Stimulated activated effector memory CD8-positive, alpha-beta T cell treated with anti-CD3 and anti-CD28 coated beads, Interleukin-12 subunit alpha, Interleukin-12 subunit beta, amount 100 ng/mL, for 72 hours (primary cell): ENCODE measurements at regions not wholly inside any gene's neighbourhood (a gene's known extent, or its start where the extent isn't known, plus 50 kb on each side); places are given as distances from the start of the nearest gene placed in this dataset.
A peak's percentile ranks its signal among the peaks of the same experiment; 100 is the strongest.
"Not testable (repeated sequence)": the region's sequence is repeated elsewhere in the genome, so short reads cannot be mapped to it uniquely, and the experiment has no call there.

Experiments
- ATAC-seq: fragments of 150-1000 bp; cut with Tn5 transposase; 2 replicates; pipeline ENCODE4 v1.10.0; 2021
- DNase-seq, 2 donors: peaks; one replicate each; pipeline ENCODE4 v3.0.0; 2021 to 2022; ENCODE audit warnings: low spot score in 2 of 2
- H3K27ac Mint-ChIP-seq: one replicate; pipeline ENCODE4 v1.8.0; 2022; ENCODE audit warnings: mild to moderate bottlenecking, mixed read lengths
- H3K36me3 Mint-ChIP-seq: one replicate; pipeline ENCODE4 v1.8.0; 2022; ENCODE audit warnings: mild to moderate bottlenecking, mixed read lengths
- H3K4me1 Mint-ChIP-seq: one replicate; pipeline ENCODE4 v1.8.0; 2022; ENCODE audit warnings: mixed read lengths
- H3K4me3 Mint-ChIP-seq: one replicate; pipeline ENCODE4 v1.8.0; 2022; ENCODE audit warnings: mild to moderate bottlenecking, mixed read lengths
- H3K9me3 Mint-ChIP-seq: one replicate; pipeline ENCODE4 v1.8.0; 2022; ENCODE audit warnings: mixed read lengths

GRCh38 chr15:22519213-22519612, 60.5 kb downstream of the GOLGA6L22 start:
- H3K27ac Mint-ChIP-seq, H3K36me3 Mint-ChIP-seq, DNase-seq, H3K9me3 Mint-ChIP-seq, H3K4me3 Mint-ChIP-seq, H3K4me1 Mint-ChIP-seq, ATAC-seq: not testable (repeated sequence)

GRCh38 chr15:22526537-22526936, 67.8 kb downstream of the GOLGA6L22 start:
- not testable (repeated sequence) for H3K27ac Mint-ChIP-seq, H3K4me3 Mint-ChIP-seq, H3K4me1 Mint-ChIP-seq, H3K9me3 Mint-ChIP-seq, H3K36me3 Mint-ChIP-seq, ATAC-seq, DNase-seq

GRCh38 chr15:22527016-22527415, 68.3 kb downstream of the GOLGA6L22 start:
- not testable (repeated sequence) for H3K4me1 Mint-ChIP-seq, H3K36me3 Mint-ChIP-seq, H3K4me3 Mint-ChIP-seq, DNase-seq, H3K9me3 Mint-ChIP-seq, H3K27ac Mint-ChIP-seq, ATAC-seq

GRCh38 chr15:22529200-22529599, 70.5 kb downstream of the GOLGA6L22 start:
- H3K27ac Mint-ChIP-seq, H3K4me3 Mint-ChIP-seq, DNase-seq, ATAC-seq, H3K4me1 Mint-ChIP-seq, H3K36me3 Mint-ChIP-seq, H3K9me3 Mint-ChIP-seq: not testable (repeated sequence)

GRCh38 chr15:22559701-22560100, 101.0 kb downstream of the GOLGA6L22 start:
- H3K36me3 Mint-ChIP-seq, H3K9me3 Mint-ChIP-seq, H3K4me1 Mint-ChIP-seq, H3K4me3 Mint-ChIP-seq, H3K27ac Mint-ChIP-seq, DNase-seq, ATAC-seq: not testable (repeated sequence)

GRCh38 chr15:22561716-22562115, 103.0 kb downstream of the GOLGA6L22 start:
- H3K27ac Mint-ChIP-seq, ATAC-seq, H3K9me3 Mint-ChIP-seq, H3K4me1 Mint-ChIP-seq, H3K36me3 Mint-ChIP-seq, DNase-seq, H3K4me3 Mint-ChIP-seq: not testable (repeated sequence)

- H3K9me3 Mint-ChIP-seq, result not testable (repeated sequence)
Measured at GRCh38 chr15:22566510-22566909, 107.8 kb downstream of the GOLGA6L22 start.

GRCh38 chr15:22569486-22569885, 110.8 kb downstream of the GOLGA6L22 start:
- not testable (repeated sequence) for H3K4me1 Mint-ChIP-seq, H3K36me3 Mint-ChIP-seq, DNase-seq, ATAC-seq, H3K9me3 Mint-ChIP-seq, H3K27ac Mint-ChIP-seq, H3K4me3 Mint-ChIP-seq

More at GRCh38 chr15:22566510-22566909, 107.8 kb downstream of the GOLGA6L22 start:
- H3K36me3 Mint-ChIP-seq, ATAC-seq, DNase-seq, H3K4me1 Mint-ChIP-seq, H3K27ac Mint-ChIP-seq, H3K4me3 Mint-ChIP-seq: not testable (repeated sequence)

GRCh38 chr15:22572152-22572735, 113.5 kb downstream of the GOLGA6L22 start:
- not testable (repeated sequence) for H3K36me3 Mint-ChIP-seq, DNase-seq, H3K27ac Mint-ChIP-seq, H3K4me3 Mint-ChIP-seq, H3K9me3 Mint-ChIP-seq, ATAC-seq, H3K4me1 Mint-ChIP-seq

GRCh38 chr15:22572792-22573191, 114.1 kb downstream of the GOLGA6L22 start:
- H3K36me3 Mint-ChIP-seq, H3K27ac Mint-ChIP-seq, ATAC-seq, H3K4me1 Mint-ChIP-seq, DNase-seq, H3K4me3 Mint-ChIP-seq, H3K9me3 Mint-ChIP-seq: not testable (repeated sequence)

- ATAC-seq, result peak; percentile 87
- H3K9me3 Mint-ChIP-seq, H3K27ac Mint-ChIP-seq, H3K36me3 Mint-ChIP-seq, H3K4me3 Mint-ChIP-seq, H3K4me1 Mint-ChIP-seq, DNase-seq: not testable (repeated sequence)
Measured at GRCh38 chr15:22577828-22578227, 119.1 kb downstream of the GOLGA6L22 start.

- H3K4me1 Mint-ChIP-seq, DNase-seq, H3K9me3 Mint-ChIP-seq, H3K27ac Mint-ChIP-seq, H3K4me3 Mint-ChIP-seq, H3K36me3 Mint-ChIP-seq, ATAC-seq: not testable (repeated sequence)
Measured at GRCh38 chr15:22579213-22579612, 120.5 kb downstream of the GOLGA6L22 start.

GRCh38 chr15:22587391-22587790, 128.7 kb downstream of the GOLGA6L22 start:
- not testable (repeated sequence) for H3K4me3 Mint-ChIP-seq, DNase-seq, H3K36me3 Mint-ChIP-seq, ATAC-seq, H3K27ac Mint-ChIP-seq, H3K4me1 Mint-ChIP-seq, H3K9me3 Mint-ChIP-seq

- H3K9me3 Mint-ChIP-seq, H3K4me3 Mint-ChIP-seq, ATAC-seq, H3K4me1 Mint-ChIP-seq, H3K27ac Mint-ChIP-seq, DNase-seq, H3K36me3 Mint-ChIP-seq: not testable (repeated sequence)
Measured at GRCh38 chr15:22598552-22598951, 139.8 kb downstream of the GOLGA6L22 start.

GRCh38 chr15:22599526-22600320, 141.0 kb downstream of the GOLGA6L22 start:
- ATAC-seq, H3K27ac Mint-ChIP-seq, H3K36me3 Mint-ChIP-seq, H3K9me3 Mint-ChIP-seq, DNase-seq, H3K4me1 Mint-ChIP-seq, H3K4me3 Mint-ChIP-seq: not testable (repeated sequence)

- not testable (repeated sequence) for H3K4me1 Mint-ChIP-seq, H3K9me3 Mint-ChIP-seq, H3K27ac Mint-ChIP-seq, H3K4me3 Mint-ChIP-seq, ATAC-seq, DNase-seq, H3K36me3 Mint-ChIP-seq
Measured at GRCh38 chr15:22616976-22617375, 158.3 kb downstream of the GOLGA6L22 start.
